AG08396 (cell line): ENCODE measurements at regions not wholly inside any gene's neighbourhood (a gene's known extent, or its start where the extent isn't known, plus 50 kb on each side); places are given as distances from the start of the nearest gene placed in this dataset.
"Not testable (repeated sequence)": the region's sequence is repeated elsewhere in the genome, so short reads cannot be mapped to it uniquely, and the experiment has no call there.

Experiments
- DNase-seq: peaks from one replicate; pipeline ENCODE4 v3.0.0; 2012; ENCODE audit warnings: low spot score, mixed read lengths

GRCh38 chr2:201946746-201947145 is 86.9 kb upstream of the FZD7 start:
- not testable (repeated sequence) for DNase-seq

GRCh38 chr2:201947287-201947686 is 86.4 kb upstream of the FZD7 start:
- DNase-seq = no peak

- DNase-seq = no peak
Measured at GRCh38 chr2:201949181-201949926, 84.3 kb upstream of the FZD7 start.

GRCh38 chr2:201949927-201950246 is 83.8 kb upstream of the FZD7 start:
- DNase-seq = no peak

- peak; percentile 50 for DNase-seq
Measured at GRCh38 chr2:201950606-201951005, 83.0 kb upstream of the FZD7 start.

GRCh38 chr2:201952187-201952586 is 81.5 kb upstream of the FZD7 start:
- no peak for DNase-seq

- no peak for DNase-seq
Measured at GRCh38 chr2:201953396-201953795, 80.3 kb upstream of the FZD7 start.

- no peak for DNase-seq
Measured at GRCh38 chr2:201953880-201954279, 79.8 kb upstream of the FZD7 start.

GRCh38 chr2:201955231-201955630 is 78.4 kb upstream of the FZD7 start:
- DNase-seq = no peak

GRCh38 chr2:201955702-201956141 is 77.9 kb upstream of the FZD7 start:
- no peak for DNase-seq

- no peak for DNase-seq
Measured at GRCh38 chr2:201956361-201956760, 77.3 kb upstream of the FZD7 start.

GRCh38 chr2:201957091-201957490 is 76.6 kb upstream of the FZD7 start:
- DNase-seq = no peak

- DNase-seq = no peak
Measured at GRCh38 chr2:201959198-201959597, 74.5 kb upstream of the FZD7 start.

- no peak for DNase-seq
Measured at GRCh38 chr2:201959626-201960025, 74.0 kb upstream of the FZD7 start.

GRCh38 chr2:201960305-201960704 is 73.3 kb upstream of the FZD7 start:
- DNase-seq = no peak

- no peak for DNase-seq
Measured at GRCh38 chr2:201961401-201961800, 72.3 kb upstream of the FZD7 start.

- DNase-seq = no peak
Measured at GRCh38 chr2:201962774-201963562, 70.7 kb upstream of the FZD7 start.

- no peak for DNase-seq
Measured at GRCh38 chr2:201964011-201964410, 69.6 kb upstream of the FZD7 start.

- no peak for DNase-seq
Measured at GRCh38 chr2:201964631-201965206, 68.9 kb upstream of the FZD7 start.

GRCh38 chr2:201965550-201965949 is 68.1 kb upstream of the FZD7 start:
- DNase-seq = no peak

- no peak for DNase-seq
Measured at GRCh38 chr2:201966691-201967438, 66.8 kb upstream of the FZD7 start.

GRCh38 chr2:201968050-201968449 is 65.6 kb upstream of the FZD7 start:
- DNase-seq = no peak

GRCh38 chr2:201968476-201968875 is 65.2 kb upstream of the FZD7 start:
- DNase-seq = no peak
